ENCODE measurements at regions not wholly inside any gene's neighbourhood (a gene's known extent, or its start where the extent isn't known, plus 50 kb on each side); places are given as distances from the start of the nearest gene placed in this dataset.

- Mint-ChIP-seq H3K27ac (no peak overlapping the region), H3K4me1 (peaks cover 6% of the 10 kb centered on the region; the same call in 1 of the 3 replicates), H3K36me3 (ENCODE audit: low read depth) (no peaks in the 10 kb centered on the region), H3K4me3 (no peak overlapping the region), H3K9me3 (no peaks in the 10 kb centered on the region), H3K27me3 (ENCODE audit: insufficient read depth, low read depth, poor library complexity) (peaks cover 4% of the 10 kb centered on the region)
- H3K36me3 ChIP-seq (ENCODE audit: insufficient read depth), result no peaks in the 10 kb centered on the region
- H2AFZ ChIP-seq, result no peak overlapping the region
- no peaks in the 10 kb centered on the region; the same call in 1 of the 2 replicates for H3K9me2 ChIP-seq (ENCODE audit: insufficient read depth)
- H3K27me3 ChIP-seq (ENCODE audit: insufficient read depth), result no peaks in the 10 kb centered on the region
- H3K4me3 ChIP-seq, result no peak overlapping the region
- no peak overlapping the region for H3K27ac ChIP-seq (ENCODE audit: low read depth)
- H3K79me2 ChIP-seq (replicated peaks; ENCODE audit: insufficient read depth), result no peaks in the 10 kb centered on the region
- H4K20me1 ChIP-seq (replicated peaks; ENCODE audit: insufficient read depth), result no peaks in the 10 kb centered on the region
- TF ChIP-seq CTCF (conservative IDR thresholded peaks at IDR 0.05; ENCODE audit: low read depth in 2 of 2) (no peak), EZH2 (IDR thresholded peaks at IDR 0.05; ENCODE audit: low read depth, unreplicated experiment) (no peak)
- H3F3A ChIP-seq (replicated peaks; ENCODE audit: low read depth), result no peaks in the 10 kb centered on the region
- no peak for DNase-seq (ENCODE audit: low spot score)
- H3K4me2 ChIP-seq, result no peak overlapping the region
- no peaks in the 10 kb centered on the region for H3K4me1 ChIP-seq (ENCODE audit: insufficient read depth)
- ATAC-seq, result no peak; the same call in 2 of the 3 replicates
These were observed 99.9 kb downstream of the TEX29 start for GRCh38 chr13:111420113-111420876.

GRCh38 chr13:111421216-111421615 is 100.8 kb downstream of the TEX29 start:
- H3K4me3 Mint-ChIP-seq, result no peak overlapping the region
- TF ChIP-seq JUNB (IDR thresholded peaks at IDR 0.05; ENCODE audit: unreplicated experiment), result no peak
- no peak for TF ChIP-seq NANOG (IDR thresholded peaks at IDR 0.05; ENCODE audit: borderline replicate concordance)
- TF ChIP-seq REST (IDR thresholded peaks at IDR 0.05; ENCODE audit: unreplicated experiment), result no peak

More at GRCh38 chr13:111421216-111421615, 100.8 kb downstream of the TEX29 start:
- Mint-ChIP-seq H3K27ac (no peak overlapping the region), H3K9me3 (no peaks in the 10 kb centered on the region), H3K4me1 (peaks cover 6% of the 10 kb centered on the region; the same call in 1 of the 3 replicates), H3K27me3 (ENCODE audit: insufficient read depth, low read depth, poor library complexity) (peaks cover 9% of the 10 kb centered on the region), H3K36me3 (ENCODE audit: low read depth) (no peaks in the 10 kb centered on the region)
- H3K4me2 ChIP-seq, result no peak overlapping the region
- no peaks in the 10 kb centered on the region for H3F3A ChIP-seq (replicated peaks; ENCODE audit: low read depth)
- ATAC-seq (no peak), DNase-seq (ENCODE audit: low spot score) (no peak)
- no peaks in the 10 kb centered on the region for H3K36me3 ChIP-seq (ENCODE audit: insufficient read depth)
- H4K20me1 ChIP-seq (replicated peaks; ENCODE audit: insufficient read depth), result no peaks in the 10 kb centered on the region
- H3K4me3 ChIP-seq, result no peak overlapping the region
- no peaks in the 10 kb centered on the region; the same call in 1 of the 2 replicates for H3K9me2 ChIP-seq (ENCODE audit: insufficient read depth)
- no peaks in the 10 kb centered on the region for H3K79me2 ChIP-seq (replicated peaks; ENCODE audit: insufficient read depth)
- H3K27ac ChIP-seq (ENCODE audit: low read depth), result no peak overlapping the region
- no peak overlapping the region for H2AFZ ChIP-seq
- no peaks in the 10 kb centered on the region for H3K27me3 ChIP-seq (ENCODE audit: insufficient read depth)
- H3K4me1 ChIP-seq (ENCODE audit: insufficient read depth), result no peaks in the 10 kb centered on the region

Measured in GM23338 (cell line).